Spinal cord (tissue), 9 donors: ENCODE measurements at regions not wholly inside any gene's neighbourhood (a gene's known extent, or its start where the extent isn't known, plus 50 kb on each side); places are given as distances from the start of the nearest gene placed in this dataset.

Experiments used
- DNase-seq, 6 donors: peaks; one replicate each; pipeline versions ENCODE4 v3.0.0 to v3.0.0-alpha.2; 2013 to 2015; ENCODE audit warnings: low spot score in 6 of 6, low read depth in 4 of 6
- H3K27ac ChIP-seq: one replicate; pipeline ENCODE4 v1.5.1; 2013; ENCODE audit warnings: low read depth, low read length, control low read depth
- H3K27me3 ChIP-seq: one replicate; pipeline ENCODE4 v1.6.1; 2013; ENCODE audit warnings: low read length; ENCODE audit not compliant: control insufficient read depth, insufficient read depth
- H3K36me3 ChIP-seq: one replicate; pipeline ENCODE4 v1.6.1; 2013; ENCODE audit warnings: low read length; ENCODE audit not compliant: control insufficient read depth, insufficient read depth
- H3K4me1 ChIP-seq: one replicate; pipeline ENCODE4 v1.6.1; 2013; ENCODE audit warnings: low read length; ENCODE audit not compliant: control insufficient read depth, insufficient read depth
- H3K4me3 ChIP-seq: one replicate; pipeline ENCODE4 v1.5.1; 2013; ENCODE audit warnings: low read depth, low read length, control low read depth
- H3K9me3 ChIP-seq: one replicate; pipeline ENCODE4 v1.6.1; 2013; ENCODE audit warnings: low read length; ENCODE audit not compliant: control insufficient read depth, insufficient read depth
- WGBS: methylation state at CpG from one replicate; pipeline ENCODE4 v1.1.5; 2013; ENCODE audit warnings: missing lambda C conversion rate; ENCODE audit not compliant: insufficient coverage; 5-methylcytosine and 5-hydroxymethylcytosine counted together
- donor health status: healthy.

GRCh38 chr10:90614631-90615030 lies 243.2 kb downstream of the HTR7 start:
- no peaks in the 10 kb centered on the region for H3K36me3 ChIP-seq
- no peak overlapping the region for H3K4me3 ChIP-seq
- H3K27me3 ChIP-seq = no peaks in the 10 kb centered on the region
- no peak overlapping the region for H3K27ac ChIP-seq
- no peak for DNase-seq
- H3K4me1 ChIP-seq = peaks cover 3% of the 10 kb centered on the region
- WGBS = no CpG with 5 or more reads among the region's 1 CpG
- no peaks in the 10 kb centered on the region for H3K9me3 ChIP-seq

GRCh38 chr10:90621577-90621976 lies 236.3 kb downstream of the HTR7 start:
- no peak for DNase-seq
- Histone ChIP-seq H3K36me3 (no peaks in the 10 kb centered on the region), H3K4me1 (no peaks in the 10 kb centered on the region), H3K27ac (no peak overlapping the region), H3K27me3 (no peaks in the 10 kb centered on the region), H3K9me3 (no peaks in the 10 kb centered on the region), H3K4me3 (no peak overlapping the region)
- 31% methylated on average over 2 of the region's 2 CpGs for WGBS

GRCh38 chr10:90635111-90635765 lies 222.6 kb downstream of the HTR7 start:
- H3K27ac ChIP-seq = no peak overlapping the region
- H3K36me3 ChIP-seq = no peaks in the 10 kb centered on the region
- H3K27me3 ChIP-seq = no peaks in the 10 kb centered on the region
- H3K9me3 ChIP-seq = no peaks in the 10 kb centered on the region
- no peak overlapping the region for H3K4me3 ChIP-seq
- DNase-seq = no peak
- WGBS = 52% methylated on average over 2 of the region's 2 CpGs
- no peaks in the 10 kb centered on the region for H3K4me1 ChIP-seq

DNA sequence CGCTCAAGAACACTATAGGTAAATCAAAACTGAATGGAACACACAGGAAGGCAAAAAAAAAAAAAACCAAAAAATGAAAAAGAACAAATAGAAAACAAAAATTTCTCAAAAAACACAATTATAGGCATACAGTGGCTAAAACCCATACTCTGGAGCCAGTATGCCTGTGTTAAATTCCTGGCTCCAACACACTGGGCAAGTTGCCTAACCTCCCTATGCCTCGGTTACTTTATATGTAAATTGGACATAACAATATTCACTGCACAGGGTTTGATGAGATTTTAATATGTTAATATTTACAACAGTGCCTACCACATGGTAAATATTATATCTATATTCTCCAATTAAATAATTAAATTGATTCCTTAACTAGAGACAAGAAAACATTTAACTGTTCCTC lies 217.1 kb downstream of the HTR7 start:
- H3K36me3 ChIP-seq = no peaks in the 10 kb centered on the region
- peak in 1 of 6 donors; percentile 25 for DNase-seq
- H3K27me3 ChIP-seq = no peaks in the 10 kb centered on the region
- no peaks in the 10 kb centered on the region for H3K9me3 ChIP-seq
- no peaks in the 10 kb centered on the region for H3K4me1 ChIP-seq
- WGBS = no CpG with 5 or more reads among the region's 2 CpGs
- H3K4me3 ChIP-seq = no peak overlapping the region
- no peak overlapping the region for H3K27ac ChIP-seq

DNA sequence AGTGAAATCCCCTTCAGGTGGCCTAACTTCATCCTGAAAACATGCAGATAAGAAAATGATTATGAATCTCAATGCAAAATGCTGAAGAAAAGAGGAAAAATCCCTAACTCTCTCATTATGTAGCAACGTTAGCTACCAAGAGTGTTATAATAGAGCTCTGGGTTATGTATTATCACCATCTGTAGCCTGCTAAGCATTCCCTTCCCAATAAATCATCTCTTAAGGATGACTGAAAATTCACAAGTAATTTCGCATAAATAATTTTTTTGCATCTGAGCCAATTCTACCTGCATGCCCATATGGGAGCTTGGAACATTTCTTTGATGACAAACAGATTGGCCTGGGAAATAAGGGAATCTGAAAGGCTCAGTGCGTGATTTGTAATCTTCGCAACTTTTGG lies 216.1 kb downstream of the HTR7 start:
- H3K4me1 ChIP-seq = no peaks in the 10 kb centered on the region
- DNase-seq = peak in 1 of 6 donors; percentile 22
- no peaks in the 10 kb centered on the region for H3K36me3 ChIP-seq
- H3K4me3 ChIP-seq = no peak overlapping the region
- H3K9me3 ChIP-seq = no peaks in the 10 kb centered on the region
- H3K27me3 ChIP-seq = no peaks in the 10 kb centered on the region
- no CpG with 5 or more reads among the region's 4 CpGs for WGBS
- H3K27ac ChIP-seq = no peak overlapping the region

- Histone ChIP-seq H3K4me3 (no peak overlapping the region), H3K27ac (no peak overlapping the region), H3K4me1 (no peaks in the 10 kb centered on the region), H3K36me3 (no peaks in the 10 kb centered on the region), H3K27me3 (no peaks in the 10 kb centered on the region), H3K9me3 (no peaks in the 10 kb centered on the region)
- no CpG with 5 or more reads among the region's 3 CpGs for WGBS
- no peak for DNase-seq
These were observed 215.7 kb downstream of the HTR7 start for GRCh38 chr10:90642136-90642535.

- Histone ChIP-seq H3K4me1 (no peaks in the 10 kb centered on the region), H3K36me3 (no peaks in the 10 kb centered on the region), H3K9me3 (no peaks in the 10 kb centered on the region), H3K27me3 (no peaks in the 10 kb centered on the region), H3K4me3 (no peak overlapping the region), H3K27ac (no peak overlapping the region)
- no CpG with 5 or more reads among the region's 4 CpGs for WGBS
- DNase-seq = no peak
These were observed 215.2 kb downstream of the HTR7 start for GRCh38 chr10:90642650-90643049.

DNA sequence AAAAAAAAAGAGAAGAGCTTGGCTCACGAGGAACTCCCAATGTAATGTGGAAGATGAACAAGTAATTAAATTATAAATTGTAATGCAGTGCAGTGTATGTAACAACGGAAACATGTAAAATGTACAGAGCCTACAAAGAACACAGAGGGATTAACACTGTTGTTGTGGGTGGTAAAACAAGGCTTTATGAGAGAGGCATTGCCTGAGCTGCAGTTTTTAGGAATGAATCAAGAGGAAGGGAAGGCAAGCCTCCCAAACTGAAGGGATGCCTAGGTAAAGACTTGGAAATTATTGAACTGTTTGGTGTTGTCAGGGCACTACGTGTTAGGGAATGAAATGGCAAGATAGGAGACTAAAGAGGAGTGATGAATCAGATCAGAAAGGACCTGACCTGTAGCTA lies 213.7 kb downstream of the HTR7 start:
- Histone ChIP-seq H3K36me3 (no peaks in the 10 kb centered on the region), H3K4me3 (no peak overlapping the region), H3K27ac (no peak overlapping the region), H3K27me3 (no peaks in the 10 kb centered on the region), H3K9me3 (no peaks in the 10 kb centered on the region), H3K4me1 (no peaks in the 10 kb centered on the region)
- WGBS = 45% methylated on average over 3 of the region's 3 CpGs
- no peak for DNase-seq

GRCh38 chr10:90650858-90651257 lies 207.0 kb downstream of the HTR7 start:
- H3K36me3 ChIP-seq = no peaks in the 10 kb centered on the region
- no peak overlapping the region for H3K27ac ChIP-seq
- no peaks in the 10 kb centered on the region for H3K27me3 ChIP-seq
- DNase-seq = no peak
- no peak overlapping the region for H3K4me3 ChIP-seq
- H3K4me1 ChIP-seq = no peaks in the 10 kb centered on the region
- H3K9me3 ChIP-seq = no peaks in the 10 kb centered on the region
- 80% methylated on average over 1 of the region's 2 CpGs for WGBS

GRCh38 chr10:90652519-90652918 lies 205.3 kb downstream of the HTR7 start:
- H3K36me3 ChIP-seq = no peaks in the 10 kb centered on the region
- no peaks in the 10 kb centered on the region for H3K27me3 ChIP-seq

More at GRCh38 chr10:90652519-90652918, 205.3 kb downstream of the HTR7 start:
- no peaks in the 10 kb centered on the region for H3K9me3 ChIP-seq
- H3K27ac ChIP-seq = no peak overlapping the region
- DNase-seq = no peak
- H3K4me3 ChIP-seq = no peak overlapping the region
- no peaks in the 10 kb centered on the region for H3K4me1 ChIP-seq
